SK-N-SH (cell line): ENCODE measurements at regions not wholly inside any gene's neighbourhood (a gene's known extent, or its start where the extent isn't known, plus 50 kb on each side); places are given as distances from the start of the nearest gene placed in this dataset.

ENCODE experiments used
- CTCF ChIA-PET: fragments of 300-600, 350-600 bp; formaldehyde crosslinking; extraction: SDS; loops from one replicate; lab custom pipeline; 2021; lab: Yijun Ruan, JAX
- POLR2A ChIA-PET: fragments of 350-600 bp; sonication (Branson Sonifier 250); formaldehyde crosslinking; extraction: SDS; loops from one replicate; lab custom pipeline; 2020; ENCODE audit warnings: antibody characterized with exemption, inconsistent platforms; lab: Yijun Ruan, JAX
- DNase-seq: peaks from one replicate; pipeline ENCODE4 v3.0.0; 2012
- H2AFZ ChIP-seq: fragments of 200-600 bp; sonication (generic); 2 replicates; pipeline ENCODE4 v1.8.1; 2016; ENCODE audit warnings: antibody characterized with exemption, mild to moderate bottlenecking, low read depth
- H3F3A ChIP-seq: fragments of 200-600 bp; sonication (generic); replicated peaks from 2 replicates; pipeline ENCODE3; 2016; ENCODE audit warnings: antibody characterized with exemption, mild to moderate bottlenecking; ENCODE audit not compliant: insufficient read depth
- H3K27ac ChIP-seq, 2 experiments: fragments of 200-500 bp in 1 of 2; fragments of 200-600 bp in 1 of 2; sonication (Bioruptor generic) in 1 of 2; sonication (generic), shearing (Covaris generic) in 1 of 2; 2 replicates each; pipeline versions ENCODE4 v1.5.1 to v1.6.1; 2014 to 2016; ENCODE audit warnings: low read depth in 2 of 2, inconsistent platforms in 1 of 2, low read length in 1 of 2, mild to moderate bottlenecking in 1 of 2, mixed read lengths in 1 of 2
- H3K27me3 ChIP-seq: fragments of 200-600 bp; sonication (generic), shearing (Covaris generic); 2 replicates; pipeline ENCODE4 v1.6.1; 2016; ENCODE audit warnings: mixed run types; ENCODE audit not compliant: insufficient read depth
- H3K36me3 ChIP-seq, 2 experiments: fragments of 200-500 bp in 1 of 2; fragments of 200-600 bp in 1 of 2; sonication (Bioruptor generic) in 1 of 2; sonication (generic) in 1 of 2; replicated peaks in 1 of 2; 2 replicates each; pipeline versions ENCODE3 to v1.5.1; 2014 to 2016; ENCODE audit warnings: low read length in 1 of 2, mild to moderate bottlenecking in 1 of 2; ENCODE audit not compliant: insufficient read depth in 2 of 2, control insufficient read depth in 1 of 2
- H3K4me1 ChIP-seq, 2 experiments: fragments of 200-500 bp in 1 of 2; fragments of 200-600 bp in 1 of 2; sonication (Bioruptor generic) in 1 of 2; sonication (generic), shearing (Covaris generic) in 1 of 2; 2 replicates each; pipeline versions ENCODE4 v1.5.1 to v1.6.1; 2014 to 2016; ENCODE audit warnings: low read depth in 1 of 2, low read length in 1 of 2, mixed run types in 1 of 2; ENCODE audit not compliant: insufficient read depth in 2 of 2, control insufficient read depth in 1 of 2
- H3K4me2 ChIP-seq: fragments of 200-600 bp; sonication (generic), shearing (Covaris generic); 2 replicates; pipeline ENCODE4 v1.6.1; 2017; ENCODE audit warnings: mixed run types
- H3K4me3 ChIP-seq, 2 experiments: fragments of 200-500 bp in 1 of 2; fragments of 200-600 bp in 1 of 2; sonication (Bioruptor generic) in 1 of 2; sonication (generic), shearing (Covaris generic) in 1 of 2; 2 replicates each; pipeline versions ENCODE4 v1.5.1 to v1.8.1; 2014 to 2016; ENCODE audit warnings: low read depth in 2 of 2, inconsistent platforms in 1 of 2, low read length in 1 of 2, mild to moderate bottlenecking in 1 of 2, mixed read lengths in 1 of 2, moderate library complexity in 1 of 2
- H3K79me2 ChIP-seq: fragments of 200-600 bp; sonication (generic); 2 replicates; pipeline ENCODE4 v1.8.1; 2017; ENCODE audit warnings: mild to moderate bottlenecking; ENCODE audit not compliant: insufficient read depth
- H3K9ac ChIP-seq: fragments of 200-600 bp; sonication (generic); 2 replicates; pipeline ENCODE4 v1.6.1; 2017; ENCODE audit warnings: mixed run types
- H3K9me2 ChIP-seq: fragments of 200-600 bp; sonication (generic); 2 replicates; pipeline ENCODE4 v1.6.1; 2017; ENCODE audit warnings: mixed run types
- H3K9me3 ChIP-seq: fragments of 200-600 bp; sonication (generic); 2 replicates; pipeline ENCODE4 v1.6.1; 2017; ENCODE audit warnings: mixed run types, mild to moderate bottlenecking, moderate library complexity
- H4K20me1 ChIP-seq: fragments of 200-600 bp; sonication (generic); 2 replicates; pipeline ENCODE4 v1.6.1; 2017; ENCODE audit warnings: mild to moderate bottlenecking, mixed run types; ENCODE audit not compliant: insufficient read depth
- CHD2 ChIP-seq: fragments of 150-350 bp; IDR thresholded peaks from 2 replicates; pipeline ENCODE4 v1.6.1; 2018; ENCODE audit warnings: low read length; ENCODE audit not compliant: partially characterized antibody
- CTCF ChIP-seq: fragments of 200-600 bp; sonication (generic); IDR thresholded peaks from 2 replicates; pipeline ENCODE4 v1.6.1; 2017; ENCODE audit warnings: antibody characterized with exemption, mild to moderate bottlenecking, moderate library complexity
- ELF1 ChIP-seq: IDR thresholded peaks from 2 replicates; pipeline ENCODE4 v1.4.0; 2012
- EP300 ChIP-seq, 2 experiments: IDR thresholded peaks; 2 replicates each; pipeline versions ENCODE4 v1.4.0 to v1.6.1; 2012; ENCODE audit warnings: borderline replicate concordance in 1 of 2, low read depth in 1 of 2, low read length in 1 of 2
- EZH2phosphoT487 ChIP-seq: fragments of 200-600 bp; sonication (generic); IDR thresholded peaks from 2 replicates; pipeline ENCODE4 v1.6.1; 2017; ENCODE audit warnings: low read depth, mixed run types, mild to moderate bottlenecking, antibody characterized with exemption, moderate library complexity, borderline replicate concordance
- FOSL2 ChIP-seq: IDR thresholded peaks from 2 replicates; pipeline ENCODE4 v1.4.0; 2012; ENCODE audit warnings: low read depth, mild to moderate bottlenecking, moderate library complexity, borderline replicate concordance
- FOXJ3 ChIP-seq: sonication (generic); formaldehyde crosslinking; IDR thresholded peaks from 2 replicates; pipeline ENCODE4 v1.5.1; 2020; ENCODE audit warnings: mild to moderate bottlenecking, missing genetic modification reagents
- GABPA ChIP-seq: IDR thresholded peaks from 2 replicates; pipeline ENCODE4 v1.4.0; 2012; ENCODE audit warnings: low read depth, mild to moderate bottlenecking
- MAX ChIP-seq: IDR thresholded peaks from 2 replicates; pipeline ENCODE4 v1.4.0; 2012; ENCODE audit warnings: low read depth
- MEF2A ChIP-seq: IDR thresholded peaks from 2 replicates; pipeline ENCODE4 v1.4.0; 2012; ENCODE audit warnings: low read depth, borderline replicate concordance
- PBX3 ChIP-seq: IDR thresholded peaks from 2 replicates; pipeline ENCODE4; 2012
- POLR2AphosphoS5 ChIP-seq: IDR thresholded peaks from 2 replicates; pipeline ENCODE4 v1.6.1; 2012; ENCODE audit warnings: low read depth, low read length
- RAD21 ChIP-seq: IDR thresholded peaks from 2 replicates; pipeline ENCODE4 v1.6.1; 2012; ENCODE audit warnings: mild to moderate bottlenecking, low read length
- RCOR1 ChIP-seq: fragments of 150-350 bp; IDR thresholded peaks from 2 replicates; pipeline ENCODE4 v1.6.1; 2017; ENCODE audit warnings: antibody characterized with exemption, low read length
- RFX5 ChIP-seq: IDR thresholded peaks from 2 replicates; pipeline ENCODE4 v1.6.1; 2012; ENCODE audit warnings: mild to moderate bottlenecking, improper control_type of control experiment, low read length
- RXRA ChIP-seq: IDR thresholded peaks from 2 replicates; pipeline ENCODE4 v1.4.0; 2012; ENCODE audit warnings: low read depth, mild to moderate bottlenecking, borderline replicate concordance
- SIN3A ChIP-seq: IDR thresholded peaks from 2 replicates; pipeline ENCODE4 v1.6.1; 2012; ENCODE audit warnings: low read depth, mild to moderate bottlenecking, low read length, moderate library complexity, borderline replicate concordance
- SMC3 ChIP-seq: IDR thresholded peaks from 2 replicates; pipeline ENCODE4 v1.6.1; 2012; ENCODE audit warnings: low read depth, low read length, improper control_type of control experiment
- USF1 ChIP-seq: IDR thresholded peaks from 2 replicates; pipeline ENCODE4 v1.4.0; 2012; ENCODE audit warnings: low read depth, borderline replicate concordance
- USF2 ChIP-seq: fragments of 150-350 bp; IDR thresholded peaks from 2 replicates; pipeline ENCODE4 v1.6.1; 2017; ENCODE audit warnings: antibody characterized with exemption, low read length, low read depth, borderline replicate concordance
- YY1 ChIP-seq: IDR thresholded peaks from 2 replicates; pipeline ENCODE4 v1.4.0; 2012; ENCODE audit warnings: low read depth, mild to moderate bottlenecking
- WGBS: methylation state at CpG from one replicate; pipeline ENCODE4 v1.1.6; 2017; ENCODE audit warnings: low lambda C conversion rate; 5-methylcytosine and 5-hydroxymethylcytosine counted together
- TF ChIP-seq, protein P1 (sequence below): IDR thresholded peaks from 2 replicates; pipeline ENCODE4 v1.4.0; 2012; ENCODE audit warnings: low read depth, borderline replicate concordance

- no peak for DNase-seq
- Histone ChIP-seq H2AFZ (no peak overlapping the region), H4K20me1 (no peaks in the 10 kb centered on the region), H3F3A (no peaks in the 10 kb centered on the region), H3K4me3 (no peak overlapping the region), H3K36me3 (no peaks in the 10 kb centered on the region), H3K27ac (no peak overlapping the region), H3K27me3 (no peaks in the 10 kb centered on the region), H3K79me2 (no peaks in the 10 kb centered on the region), H3K9ac (no peak overlapping the region), H3K4me1 (no peaks in the 10 kb centered on the region), H3K4me2 (no peak overlapping the region), H3K9me2 (no peaks in the 10 kb centered on the region), H3K9me3 (no peaks in the 10 kb centered on the region)
- no peak for TF ChIP-seq GABPA
- TF ChIP-seq YY1 = no peak
- TF ChIP-seq FOXJ3 = no peak
- no peak for TF ChIP-seq RCOR1
- TF ChIP-seq EP300 (IDR thresholded peaks at IDR 0.05; ENCODE audit: borderline replicate concordance in 1 of 2, low read depth in 1 of 2, low read length in 1 of 2) = no peak
- no peak for TF ChIP-seq USF2
- no peak for TF ChIP-seq PBX3
- TF ChIP-seq RXRA = no peak
- no peak for TF ChIP-seq SIN3A
- no peak for TF ChIP-seq POLR2AphosphoS5
- no peak for TF ChIP-seq FOSL2
- no peak for TF ChIP-seq SMC3
- 43% methylated on average over 2 of the region's 2 CpGs for WGBS
- ChIA-PET POLR2A (no interaction called here), CTCF (no interaction called here)
These were observed 101.7 kb upstream of the TOP1 start for GRCh38 chr20:40926928-40927327.

DNA sequence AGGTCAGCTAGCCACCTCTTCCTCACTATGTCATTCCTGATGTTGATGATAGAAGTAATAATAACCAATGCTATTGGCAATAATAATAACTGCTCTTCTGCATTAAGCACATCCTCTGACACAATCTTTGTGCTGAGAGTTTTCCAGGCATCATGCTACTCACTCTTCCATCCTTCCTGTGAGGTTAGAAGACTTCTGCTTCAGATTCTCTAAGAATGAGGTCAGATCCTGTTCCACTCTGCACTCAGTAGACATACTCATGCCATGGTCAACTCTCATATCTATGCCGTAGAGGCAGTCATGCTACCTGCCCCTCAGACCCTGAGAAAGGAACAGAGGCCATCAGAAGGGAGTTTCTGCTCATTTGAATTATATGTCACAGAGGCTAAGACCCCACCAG, 98.1 kb upstream of the TOP1 start:
- Histone ChIP-seq H3K4me1 (no peaks in the 10 kb centered on the region), H4K20me1 (no peaks in the 10 kb centered on the region), H3K79me2 (no peaks in the 10 kb centered on the region), H3K9me3 (no peaks in the 10 kb centered on the region), H3K27ac (no peak overlapping the region), H2AFZ (no peak overlapping the region), H3K36me3 (no peaks in the 10 kb centered on the region), H3K9me2 (no peaks in the 10 kb centered on the region), H3F3A (no peaks in the 10 kb centered on the region), H3K4me2 (no peak overlapping the region), H3K9ac (no peak overlapping the region), H3K27me3 (no peaks in the 10 kb centered on the region), H3K4me3 (no peak overlapping the region)
- 25% methylated on average over 1 of the region's 1 CpG for WGBS
- POLR2A ChIA-PET = no interaction called here
- no peak for DNase-seq
- CTCF ChIA-PET = interaction anchor here (1.2 to 1.9 kb wide), 3 partner anchors 15 to 38 kb away, joined by 3 to 11 read pairs (median 4); no protein-coding TSS in a partner anchor
- TF ChIP-seq MEF2A = no peak
- TF ChIP-seq, protein P1, sequence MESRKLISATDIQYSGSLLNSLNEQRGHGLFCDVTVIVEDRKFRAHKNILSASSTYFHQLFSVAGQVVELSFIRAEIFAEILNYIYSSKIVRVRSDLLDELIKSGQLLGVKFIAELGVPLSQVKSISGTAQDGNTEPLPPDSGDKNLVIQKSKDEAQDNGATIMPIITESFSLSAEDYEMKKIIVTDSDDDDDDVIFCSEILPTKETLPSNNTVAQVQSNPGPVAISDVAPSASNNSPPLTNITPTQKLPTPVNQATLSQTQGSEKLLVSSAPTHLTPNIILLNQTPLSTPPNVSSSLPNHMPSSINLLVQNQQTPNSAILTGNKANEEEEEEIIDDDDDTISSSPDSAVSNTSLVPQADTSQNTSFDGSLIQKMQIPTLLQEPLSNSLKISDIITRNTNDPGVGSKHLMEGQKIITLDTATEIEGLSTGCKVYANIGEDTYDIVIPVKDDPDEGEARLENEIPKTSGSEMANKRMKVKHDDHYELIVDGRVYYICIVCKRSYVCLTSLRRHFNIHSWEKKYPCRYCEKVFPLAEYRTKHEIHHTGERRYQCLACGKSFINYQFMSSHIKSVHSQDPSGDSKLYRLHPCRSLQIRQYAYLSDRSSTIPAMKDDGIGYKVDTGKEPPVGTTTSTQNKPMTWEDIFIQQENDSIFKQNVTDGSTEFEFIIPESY = no peak
- no peak for TF ChIP-seq RAD21
- no peak for TF ChIP-seq RFX5
- TF ChIP-seq USF2 = no peak
- no peak for TF ChIP-seq CTCF
- TF ChIP-seq SIN3A = no peak
- TF ChIP-seq RXRA = no peak
- no peak for TF ChIP-seq USF1
- no peak for TF ChIP-seq ELF1
- no peak for TF ChIP-seq CHD2
- no peak for TF ChIP-seq EZH2phosphoT487
- TF ChIP-seq GABPA = no peak
- no peak for TF ChIP-seq MAX
